HEK293T (cell line): ENCODE measurements at regions not wholly inside any gene's neighbourhood (a gene's known extent, or its start where the extent isn't known, plus 50 kb on each side); places are given as distances from the start of the nearest gene placed in this dataset.

Experiments used
- CTCF ChIA-PET: fragments of 350-600 bp; formaldehyde crosslinking; extraction: SDS; loops from one replicate; lab custom pipeline; 2021; ENCODE audit warnings: antibody characterized with exemption, inconsistent platforms; lab: Yijun Ruan, JAX
- POLR2A ChIA-PET: fragments of 350-600 bp; formaldehyde crosslinking; extraction: SDS; loops from one replicate; lab custom pipeline; 2020; ENCODE audit warnings: antibody characterized with exemption, inconsistent platforms; lab: Yijun Ruan, JAX
- DNase-seq: peaks from one replicate; pipeline ENCODE4 v3.0.0; 2012; ENCODE audit warnings: mixed read lengths; ENCODE audit errors: extremely low spot score
- ARNT ChIP-seq: fragments of 450-650 bp; IDR thresholded peaks from 2 replicates; pipeline ENCODE4 v1.6.1; 2017; ENCODE audit warnings: mild to moderate bottlenecking
- BHLHE40 ChIP-seq: fragments of 450-650 bp; IDR thresholded peaks from 2 replicates; pipeline ENCODE4 v1.6.1; 2016; ENCODE audit warnings: mild to moderate bottlenecking, moderate library complexity, borderline replicate concordance
- CTBP1 ChIP-seq: fragments of 450-650 bp; IDR thresholded peaks from 2 replicates; pipeline ENCODE4 v1.6.1; 2016; ENCODE audit warnings: borderline replicate concordance
- ELF4 ChIP-seq: fragments of 450-650 bp; IDR thresholded peaks from 2 replicates; pipeline ENCODE4 v1.6.1; 2017; ENCODE audit warnings: antibody characterized with exemption
- FOXA1 ChIP-seq: fragments of 450-650 bp; IDR thresholded peaks from 2 replicates; pipeline ENCODE4 v1.6.1; 2016; ENCODE audit warnings: mild to moderate bottlenecking
- FOXK2 ChIP-seq: fragments of 450-650 bp; IDR thresholded peaks from 2 replicates; pipeline ENCODE4 v1.6.1; 2016; ENCODE audit warnings: mild to moderate bottlenecking
- FOXM1 ChIP-seq: fragments of 450-650 bp; IDR thresholded peaks from 2 replicates; pipeline ENCODE4 v1.6.1; 2017; ENCODE audit warnings: mild to moderate bottlenecking, borderline replicate concordance
- HDGF ChIP-seq: fragments of 450-650 bp; IDR thresholded peaks from 2 replicates; pipeline ENCODE4 v1.6.1; 2017; ENCODE audit warnings: antibody characterized with exemption, borderline replicate concordance
- L3MBTL2 ChIP-seq: fragments of 450-650 bp; conservative IDR thresholded peaks from 2 replicates; pipeline ENCODE4 v1.6.1; 2016; ENCODE audit warnings: mild to moderate bottlenecking
- LEF1 ChIP-seq: fragments of 450-650 bp; IDR thresholded peaks from 2 replicates; pipeline ENCODE4 v1.6.1; 2017; ENCODE audit warnings: mild to moderate bottlenecking, borderline replicate concordance
- NFRKB ChIP-seq: fragments of 450-650 bp; IDR thresholded peaks from 2 replicates; pipeline ENCODE4 v1.6.1; 2016; ENCODE audit warnings: mild to moderate bottlenecking, moderate library complexity
- SP1 ChIP-seq: fragments of 450-650 bp; IDR thresholded peaks from 2 replicates; pipeline ENCODE4 v1.6.1; 2017
- SUZ12 ChIP-seq: fragments of 450-650 bp; IDR thresholded peaks from 2 replicates; pipeline ENCODE4 v1.6.1; 2016; ENCODE audit warnings: mild to moderate bottlenecking
- TARDBP ChIP-seq: fragments of 450-650 bp; IDR thresholded peaks from 2 replicates; pipeline ENCODE4 v1.6.1; 2016
- ZNF384 ChIP-seq: fragments of 450-650 bp; IDR thresholded peaks from 2 replicates; pipeline ENCODE4 v1.6.1; 2016
- TF ChIP-seq, protein P1 (sequence below): fragments of 450-650 bp; IDR thresholded peaks from 2 replicates; pipeline ENCODE4 v1.6.1; 2016

DNA sequence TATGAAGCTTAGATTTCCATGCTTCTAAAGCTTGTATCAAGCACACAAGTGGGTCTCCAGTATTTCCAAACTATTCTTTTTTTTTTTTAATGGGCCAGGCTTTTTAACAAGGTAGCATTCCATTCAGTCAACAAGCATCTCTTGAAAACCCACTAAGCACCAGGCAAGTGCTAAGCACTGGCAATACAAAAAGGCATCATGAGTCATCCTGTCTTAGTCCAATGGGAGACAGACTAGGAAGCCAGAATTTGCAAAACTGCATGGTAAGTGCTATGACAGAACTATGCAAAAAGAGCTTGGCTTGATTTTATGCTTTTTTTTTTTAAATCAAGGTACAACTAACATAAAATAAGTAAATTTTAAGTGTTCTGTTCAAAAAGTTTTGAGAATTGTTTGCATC lies 109.3 kb upstream of the DST start:
- POLR2A ChIA-PET: interaction anchor here (0.6 kb wide), 1 partner anchor 469 kb away, joined by 3 read pairs; no protein-coding TSS in a partner anchor
- CTCF ChIA-PET: no interaction called here
- no peak for DNase-seq
- TF ChIP-seq NFRKB (no peak), L3MBTL2 (no peak), LEF1 (no peak), ARNT (no peak)

DNA sequence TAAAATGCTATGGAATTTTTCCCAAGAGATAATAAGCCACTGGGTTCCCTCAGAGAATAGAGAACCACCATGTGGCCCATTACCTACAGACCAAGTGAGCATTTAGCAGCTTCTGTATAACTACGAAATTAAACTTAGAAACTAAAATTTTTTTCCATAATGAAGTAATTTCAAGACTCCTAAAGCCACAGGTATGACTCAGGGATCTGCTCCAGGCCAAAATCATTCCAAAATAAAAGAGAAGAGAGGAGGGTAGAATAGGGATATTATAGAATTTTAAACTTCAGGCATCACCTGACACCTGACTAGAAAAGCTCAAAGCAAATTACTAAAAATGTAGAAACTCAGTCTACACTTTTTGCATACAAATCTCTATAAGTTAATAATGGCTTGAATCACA lies 108.9 kb upstream of the DST start:
- no peak for DNase-seq
- CTCF ChIA-PET: no interaction called here
- POLR2A ChIA-PET: interaction anchor here (0.6 kb wide), 1 partner anchor 470 kb away, joined by 3 read pairs; no protein-coding TSS in a partner anchor

DNA sequence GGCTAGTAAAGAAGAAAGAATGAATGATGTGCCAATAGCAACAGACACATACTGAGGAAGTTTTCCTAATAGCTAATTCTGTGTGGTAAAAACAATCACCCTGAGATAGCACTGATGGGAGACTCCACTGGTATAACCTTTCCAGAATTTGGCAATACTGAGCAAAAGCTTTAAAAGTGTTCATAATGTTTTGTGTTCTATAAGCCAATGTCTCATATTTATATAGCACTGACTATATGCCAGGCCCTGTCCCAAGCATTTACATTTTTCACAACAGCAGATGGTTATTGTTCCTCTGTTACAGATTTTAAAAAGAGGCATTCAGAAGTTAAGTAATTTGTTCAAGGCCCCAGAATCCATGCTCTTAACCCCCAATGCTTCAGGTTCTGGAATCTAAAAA lies 108.0 kb upstream of the DST start:
- TF ChIP-seq NFRKB (no peak), HDGF (no peak), FOXK2 (no peak), TARDBP (no peak), SP1 (no peak), CTBP1 (no peak), FOXA1 (no peak), L3MBTL2 (no peak)
- TF ChIP-seq, protein P1, sequence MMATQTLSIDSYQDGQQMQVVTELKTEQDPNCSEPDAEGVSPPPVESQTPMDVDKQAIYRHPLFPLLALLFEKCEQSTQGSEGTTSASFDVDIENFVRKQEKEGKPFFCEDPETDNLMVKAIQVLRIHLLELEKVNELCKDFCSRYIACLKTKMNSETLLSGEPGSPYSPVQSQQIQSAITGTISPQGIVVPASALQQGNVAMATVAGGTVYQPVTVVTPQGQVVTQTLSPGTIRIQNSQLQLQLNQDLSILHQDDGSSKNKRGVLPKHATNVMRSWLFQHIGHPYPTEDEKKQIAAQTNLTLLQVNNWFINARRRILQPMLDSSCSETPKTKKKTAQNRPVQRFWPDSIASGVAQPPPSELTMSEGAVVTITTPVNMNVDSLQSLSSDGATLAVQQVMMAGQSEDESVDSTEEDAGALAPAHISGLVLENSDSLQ: no peak
- POLR2A ChIA-PET: no interaction called here
- CTCF ChIA-PET: no interaction called here

More for the DNA sequence above, 108.9 kb upstream of the DST start:
- TF ChIP-seq ZNF384: no peak
- no peak for TF ChIP-seq TARDBP
- TF ChIP-seq SUZ12: no peak
- TF ChIP-seq FOXM1: no peak

DNA sequence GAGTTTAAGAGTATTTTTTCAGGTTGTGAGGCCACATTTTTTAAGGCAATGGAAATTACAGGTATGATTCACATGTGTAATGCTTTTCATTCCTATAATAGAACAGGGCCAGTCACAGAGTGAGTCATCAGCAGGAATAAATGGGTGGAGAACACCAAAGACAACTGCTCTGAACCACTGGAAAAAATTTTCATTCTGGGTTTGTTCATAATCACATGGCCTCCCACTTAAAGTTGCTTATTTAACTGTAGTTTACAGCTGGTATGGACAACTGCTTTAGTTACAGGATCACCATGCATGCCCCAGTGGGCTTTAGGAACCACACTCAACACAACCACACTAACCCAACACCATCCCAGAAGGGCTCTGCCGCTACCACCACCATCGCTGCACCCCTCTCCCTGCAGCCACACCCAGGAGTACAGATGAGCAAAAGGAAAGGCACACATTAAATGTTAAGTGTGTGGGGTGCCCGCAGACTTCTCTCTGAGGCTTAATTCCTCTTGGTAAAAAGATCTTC lies 107.0 kb upstream of the DST start:
- no peak for DNase-seq
- ChIA-PET CTCF (interaction anchor here (1.3 kb wide), 1 partner anchor 8 kb away, joined by 3 read pairs; no protein-coding TSS in a partner anchor), POLR2A (no interaction called here)
- no peak for TF ChIP-seq ELF4
- TF ChIP-seq, protein P1: no peak
- TF ChIP-seq ZNF384: no peak
- TF ChIP-seq FOXK2: no peak

More for the DNA sequence above, 108.0 kb upstream of the DST start:
- no peak for DNase-seq

DNA sequence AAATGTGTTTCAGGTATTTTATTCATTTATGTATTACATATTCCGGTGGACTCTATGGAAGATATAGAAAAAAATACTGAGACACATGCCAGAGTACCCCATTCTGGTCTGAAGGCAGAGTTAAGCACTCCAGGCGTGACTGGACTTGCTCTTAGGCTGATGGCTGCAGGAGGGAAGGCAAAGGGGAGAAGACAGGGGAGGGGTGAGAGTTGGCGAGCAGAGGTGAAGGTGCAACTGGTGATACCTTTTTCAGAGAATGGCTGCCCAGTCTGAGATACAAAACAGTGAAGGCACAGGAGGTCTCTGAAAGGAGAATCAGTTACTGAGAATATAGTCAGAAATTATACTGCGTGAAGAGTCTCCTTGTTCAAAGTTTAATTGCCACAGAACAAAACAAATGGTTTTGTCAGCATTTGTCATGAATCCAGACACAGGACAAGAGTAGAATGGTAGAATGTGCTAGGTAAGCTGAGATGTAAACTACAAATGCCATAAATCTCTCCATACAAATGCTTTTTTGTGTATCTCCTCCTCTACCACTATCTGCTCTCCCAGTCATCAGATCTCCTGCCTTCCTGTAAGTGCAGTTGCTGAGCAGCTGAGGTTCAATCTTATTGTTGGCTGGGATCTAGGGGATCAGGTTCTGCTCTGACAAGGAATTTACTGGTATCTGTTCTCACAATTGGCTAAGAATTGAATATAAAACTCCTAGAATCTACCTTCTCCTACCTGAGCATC lies 104.2 kb upstream of the DST start:
- TF ChIP-seq FOXM1 (no peak), L3MBTL2 (no peak), BHLHE40 (no peak), HDGF (no peak), ELF4 (no peak), LEF1 (no peak), SUZ12 (no peak), NFRKB (no peak), FOXK2 (no peak)
- TF ChIP-seq, protein P1: no peak
- CTCF ChIA-PET: no interaction called here
- no peak for DNase-seq
- POLR2A ChIA-PET: no interaction called here

DNA sequence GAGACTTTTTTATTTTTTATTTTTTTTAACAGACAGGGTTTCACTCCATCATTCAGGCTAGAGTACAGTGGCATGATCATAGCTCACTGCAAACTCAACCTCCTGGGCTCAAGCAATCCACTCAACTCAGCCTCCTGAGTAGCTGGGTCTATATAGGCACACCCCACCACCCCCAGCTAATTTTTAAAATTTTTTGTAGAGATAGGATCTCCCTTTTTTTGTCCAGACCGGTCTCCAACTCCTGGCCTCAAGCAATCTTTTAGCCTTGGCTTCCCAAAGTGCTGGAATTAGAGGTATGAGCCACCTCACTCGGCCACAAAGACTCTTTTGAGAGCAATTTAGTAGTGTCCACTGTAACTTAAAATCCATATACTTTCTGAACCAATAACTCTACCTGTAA lies 103.3 kb upstream of the DST start:
- TF ChIP-seq L3MBTL2 (no peak), ARNT (no peak)
- DNase-seq: no peak
- ChIA-PET POLR2A (no interaction called here), CTCF (no interaction called here)

DNA sequence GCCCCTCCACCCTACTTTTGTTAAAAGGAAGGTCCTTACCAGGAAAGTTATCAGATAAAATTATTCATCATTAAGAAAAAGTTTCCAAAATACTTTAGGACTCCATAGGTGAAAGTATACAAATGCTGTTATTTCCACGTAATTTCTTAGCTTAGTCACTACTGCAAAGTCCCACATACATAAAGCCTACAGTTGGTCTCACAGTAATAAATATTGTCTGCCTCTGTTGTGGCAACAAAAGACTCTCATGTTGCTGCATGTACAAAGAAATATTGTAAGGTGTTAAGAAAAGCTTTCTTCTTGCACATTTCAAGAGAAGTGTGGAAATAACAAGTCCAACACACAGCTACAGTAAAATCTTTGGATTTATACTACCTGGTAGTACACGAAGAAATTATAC lies 102.4 kb upstream of the DST start:
- DNase-seq: no peak
- TF ChIP-seq HDGF (no peak), CTBP1 (no peak), ELF4 (no peak), FOXA1 (no peak), SUZ12 (no peak), ZNF384 (no peak), NFRKB (no peak), BHLHE40 (no peak)
- TF ChIP-seq, protein P1: no peak
- ChIA-PET CTCF (no interaction called here), POLR2A (interaction anchor here (1.5 kb wide), 2 partner anchors 97 to 99 kb away, joined by 3 read pairs; no protein-coding TSS in a partner anchor)
